Peyer's patch (tissue), 4 donors: ENCODE measurements at regions not wholly inside any gene's neighbourhood (a gene's known extent, or its start where the extent isn't known, plus 50 kb on each side); places are given as distances from the start of the nearest gene placed in this dataset.

ENCODE experiments used
- DNase-seq, 3 donors: peaks; one replicate each; pipeline ENCODE4 v3.0.0-alpha.2; 2017 to 2019
- H3K27ac ChIP-seq, 4 donors: fragments of 200-600 bp; sonication (generic); one replicate each; pipeline ENCODE4 v1.5.1; 2016 to 2019
- H3K27me3 ChIP-seq, 2 donors: fragments of 200-600 bp; sonication (generic); one replicate each; pipeline ENCODE4 v1.5.1; 2019
- H3K36me3 ChIP-seq, 3 donors: fragments of 200-600 bp; sonication (generic); one replicate each; pipeline ENCODE4 v1.5.1; 2016 to 2019
- H3K4me1 ChIP-seq, 4 donors: fragments of 200-600 bp; sonication (generic); one replicate each; pipeline ENCODE4 v1.5.1; 2016 to 2019
- H3K4me3 ChIP-seq, 4 donors: fragments of 200-600 bp; sonication (generic); 1 replicate in 3 of 4; 2 replicates in 1 of 4; pipeline ENCODE4 v1.5.1; 2016 to 2019; ENCODE audit warnings: mild to moderate bottlenecking in 1 of 4
- H3K9me3 ChIP-seq, 4 donors: fragments of 200-600 bp; sonication (generic); one replicate each; pipeline ENCODE4 v1.5.1; 2016 to 2019; ENCODE audit warnings: mild to moderate bottlenecking in 1 of 4
- POLR2A ChIP-seq, 2 donors: fragments of 450-650 bp; IDR thresholded peaks; one replicate each; pipeline ENCODE4 v1.5.1; 2017; ENCODE audit warnings: antibody characterized with exemption in 2 of 2, mild to moderate bottlenecking in 2 of 2, moderate library complexity in 2 of 2
- TF ChIP-seq, protein P1 (sequence below), 6 experiments: fragments of 450-650 bp in 4 of 6; fragments of 200-600 bp in 2 of 6; sonication (generic) in 1 of 6; IDR thresholded peaks; one replicate each; pipeline ENCODE4 v1.5.1; 2017 to 2019; ENCODE audit warnings: antibody characterized with exemption in 6 of 6, mild to moderate bottlenecking in 3 of 6, moderate library complexity in 1 of 6

DNA sequence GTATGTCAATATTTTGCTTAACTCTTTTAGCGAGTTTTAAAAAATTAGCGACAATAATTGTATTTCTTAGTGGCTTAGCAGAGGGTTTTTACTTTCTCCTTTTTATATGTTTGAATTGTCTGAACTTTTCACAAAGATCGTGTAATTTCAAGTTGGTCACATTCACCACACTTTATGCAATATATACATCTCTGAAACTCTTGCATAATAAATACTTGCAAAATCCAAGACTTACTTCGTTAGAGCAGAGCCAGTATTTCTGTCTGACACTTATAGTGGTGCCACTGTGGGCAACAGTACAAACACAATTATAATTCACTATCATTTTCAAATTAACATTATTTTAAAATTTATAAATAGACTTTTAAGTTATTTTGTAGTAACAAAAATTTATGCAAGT, 62.0 kb downstream of the SUCNR1 start:
- H3K4me3 ChIP-seq = no peak overlapping the region
- H3K36me3 ChIP-seq = no peaks in the 10 kb centered on the region
- no peak overlapping the region for H3K27ac ChIP-seq
- TF ChIP-seq POLR2A (IDR thresholded peaks at IDR 0.05) = no peak
- TF ChIP-seq, protein P1, sequence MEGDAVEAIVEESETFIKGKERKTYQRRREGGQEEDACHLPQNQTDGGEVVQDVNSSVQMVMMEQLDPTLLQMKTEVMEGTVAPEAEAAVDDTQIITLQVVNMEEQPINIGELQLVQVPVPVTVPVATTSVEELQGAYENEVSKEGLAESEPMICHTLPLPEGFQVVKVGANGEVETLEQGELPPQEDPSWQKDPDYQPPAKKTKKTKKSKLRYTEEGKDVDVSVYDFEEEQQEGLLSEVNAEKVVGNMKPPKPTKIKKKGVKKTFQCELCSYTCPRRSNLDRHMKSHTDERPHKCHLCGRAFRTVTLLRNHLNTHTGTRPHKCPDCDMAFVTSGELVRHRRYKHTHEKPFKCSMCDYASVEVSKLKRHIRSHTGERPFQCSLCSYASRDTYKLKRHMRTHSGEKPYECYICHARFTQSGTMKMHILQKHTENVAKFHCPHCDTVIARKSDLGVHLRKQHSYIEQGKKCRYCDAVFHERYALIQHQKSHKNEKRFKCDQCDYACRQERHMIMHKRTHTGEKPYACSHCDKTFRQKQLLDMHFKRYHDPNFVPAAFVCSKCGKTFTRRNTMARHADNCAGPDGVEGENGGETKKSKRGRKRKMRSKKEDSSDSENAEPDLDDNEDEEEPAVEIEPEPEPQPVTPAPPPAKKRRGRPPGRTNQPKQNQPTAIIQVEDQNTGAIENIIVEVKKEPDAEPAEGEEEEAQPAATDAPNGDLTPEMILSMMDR (IDR thresholded peaks at IDR 0.05) = no peak
- H3K4me1 ChIP-seq = no peaks in the 10 kb centered on the region
- H3K27me3 ChIP-seq = no peaks in the 10 kb centered on the region
- H3K9me3 ChIP-seq = no peaks in the 10 kb centered on the region
- DNase-seq = no peak

DNA sequence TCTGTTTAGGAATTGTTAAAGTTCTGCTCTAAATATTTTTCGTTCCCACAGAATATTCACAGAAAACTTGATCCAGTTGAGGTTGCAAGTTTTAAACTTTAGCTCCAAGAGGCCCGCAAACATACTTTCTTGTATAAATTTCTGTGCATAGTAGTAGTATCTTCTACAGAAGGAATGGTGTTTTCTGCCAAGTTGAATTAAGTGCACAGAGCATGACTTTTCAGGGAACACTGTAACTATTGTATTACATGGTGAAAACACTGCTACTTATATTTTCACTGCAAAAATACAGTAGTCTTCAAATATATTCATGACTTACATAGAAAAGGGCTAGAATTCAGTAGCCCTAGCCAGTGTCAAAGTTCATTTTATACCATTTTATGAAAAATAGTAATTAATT, 67.0 kb downstream of the SUCNR1 start:
- Histone ChIP-seq H3K4me3 (no peak overlapping the region), H3K9me3 (no peaks in the 10 kb centered on the region), H3K36me3 (no peaks in the 10 kb centered on the region), H3K27me3 (no peaks in the 10 kb centered on the region), H3K27ac (no peak overlapping the region), H3K4me1 (no peaks in the 10 kb centered on the region)
- no peak for DNase-seq
- TF ChIP-seq, protein P1 (IDR thresholded peaks at IDR 0.05) = no peak
- no peak for TF ChIP-seq POLR2A (IDR thresholded peaks at IDR 0.05)

DNA sequence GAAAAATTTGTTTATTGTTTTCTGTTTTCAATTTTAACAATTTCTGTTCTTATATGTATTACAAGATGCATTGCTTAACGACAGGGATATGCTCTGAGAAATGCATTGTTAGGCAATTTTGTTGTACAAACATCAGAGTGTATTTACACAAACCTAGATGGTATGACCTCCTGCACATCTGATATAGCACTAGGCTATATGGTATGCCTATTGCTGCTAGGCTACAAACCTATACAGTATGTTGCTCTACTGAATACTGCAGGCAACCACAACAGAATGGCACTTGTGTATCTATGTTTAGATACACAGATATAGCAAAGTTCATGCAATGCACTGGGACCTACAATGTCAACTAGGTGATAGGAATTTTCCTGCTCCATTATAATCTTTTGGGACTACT, 70.1 kb downstream of the SUCNR1 start:
- no peak for TF ChIP-seq POLR2A (IDR thresholded peaks at IDR 0.05)
- TF ChIP-seq, protein P1 (IDR thresholded peaks at IDR 0.05) = no peak
- H3K4me1 ChIP-seq = no peaks in the 10 kb centered on the region
- no peak overlapping the region for H3K27ac ChIP-seq
- no peaks in the 10 kb centered on the region for H3K36me3 ChIP-seq
- H3K27me3 ChIP-seq = no peaks in the 10 kb centered on the region
- no peak overlapping the region for H3K4me3 ChIP-seq
- no peak for DNase-seq
- H3K9me3 ChIP-seq = no peaks in the 10 kb centered on the region

DNA sequence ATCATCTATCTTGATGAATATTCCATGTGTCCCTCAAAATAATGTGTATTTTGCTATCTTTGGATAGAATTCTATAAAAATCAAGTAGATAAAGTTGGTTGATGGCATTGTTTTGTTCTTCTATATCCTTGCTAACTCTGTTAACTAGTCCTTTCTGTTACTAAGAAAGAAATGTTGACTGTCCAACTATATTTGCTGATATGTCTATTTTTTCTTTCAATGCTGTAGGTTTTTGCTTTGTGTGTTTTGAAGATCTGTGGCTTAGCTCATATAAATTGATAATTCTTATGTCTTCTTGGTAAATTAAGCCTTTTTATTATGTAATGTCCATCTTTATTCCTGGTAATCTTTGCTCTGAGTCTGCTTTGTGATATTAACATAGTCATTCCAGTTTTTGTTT, 70.9 kb downstream of the SUCNR1 start:
- Histone ChIP-seq H3K4me1 (no peaks in the 10 kb centered on the region), H3K36me3 (no peaks in the 10 kb centered on the region), H3K4me3 (no peak overlapping the region), H3K27ac (no peak overlapping the region), H3K27me3 (no peaks in the 10 kb centered on the region), H3K9me3 (no peaks in the 10 kb centered on the region)
- TF ChIP-seq, protein P1 (IDR thresholded peaks at IDR 0.05) = no peak
- TF ChIP-seq POLR2A (IDR thresholded peaks at IDR 0.05) = no peak
- DNase-seq = no peak

DNA sequence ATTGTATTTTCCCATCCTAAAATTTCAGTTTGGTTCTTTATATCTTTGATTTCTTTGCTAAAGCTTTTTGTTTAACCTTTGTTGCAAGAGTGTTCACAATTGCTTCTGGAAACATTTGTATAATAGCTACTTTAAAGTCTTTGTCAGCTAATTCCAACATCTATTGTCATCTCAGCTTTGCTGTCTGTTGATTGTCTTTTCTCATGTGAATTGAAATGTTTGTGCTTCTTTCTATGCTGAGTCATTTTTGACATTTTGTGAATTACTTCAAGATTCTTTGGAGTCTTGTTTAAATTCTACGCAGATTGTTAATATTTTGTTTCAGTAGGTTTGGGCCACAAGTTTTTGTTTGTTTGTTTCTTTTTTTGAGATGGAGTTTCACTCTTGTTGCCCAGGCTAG, 73.2 kb downstream of the SUCNR1 start:
- Histone ChIP-seq H3K4me1 (no peaks in the 10 kb centered on the region), H3K27me3 (no peaks in the 10 kb centered on the region), H3K4me3 (no peak overlapping the region), H3K36me3 (no peaks in the 10 kb centered on the region), H3K27ac (no peak overlapping the region), H3K9me3 (no peaks in the 10 kb centered on the region)
- TF ChIP-seq, protein P1 (IDR thresholded peaks at IDR 0.05) = no peak
- DNase-seq = no peak

DNA sequence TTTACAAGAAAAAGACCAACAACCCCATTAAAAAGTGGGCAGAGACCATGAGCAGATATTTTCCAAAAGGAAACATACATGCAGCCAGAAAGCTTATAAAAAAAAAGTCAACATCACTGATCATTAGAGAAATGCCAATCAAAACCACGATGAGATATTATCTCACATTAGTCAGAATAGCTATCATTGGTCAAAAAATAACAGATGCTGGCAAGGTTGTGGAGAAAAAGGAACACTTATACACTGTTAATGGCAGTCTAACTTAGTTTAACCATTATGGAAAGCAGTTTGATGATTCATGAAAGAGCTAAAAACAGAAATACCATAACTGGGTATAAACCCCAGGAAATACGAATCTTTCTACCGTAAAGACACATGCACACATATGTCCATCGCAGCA, 76.3 kb downstream of the SUCNR1 start:
- H3K27ac ChIP-seq = no peak overlapping the region
- H3K9me3 ChIP-seq = no peaks in the 10 kb centered on the region
- no peaks in the 10 kb centered on the region for H3K4me1 ChIP-seq
- no peak overlapping the region for H3K4me3 ChIP-seq
- TF ChIP-seq, protein P1 (IDR thresholded peaks at IDR 0.05) = no peak
- TF ChIP-seq POLR2A (IDR thresholded peaks at IDR 0.05) = no peak
- DNase-seq = no peak
- H3K36me3 ChIP-seq = no peaks in the 10 kb centered on the region
- H3K27me3 ChIP-seq = no peaks in the 10 kb centered on the region
